ENCODE measurements at regions not wholly inside any gene's neighbourhood (a gene's known extent, or its start where the extent isn't known, plus 50 kb on each side); places are given as distances from the start of the nearest gene placed in this dataset.
"Not testable (repeated sequence)": the region's sequence is repeated elsewhere in the genome, so short reads cannot be mapped to it uniquely, and the experiment has no call there.

DNA sequence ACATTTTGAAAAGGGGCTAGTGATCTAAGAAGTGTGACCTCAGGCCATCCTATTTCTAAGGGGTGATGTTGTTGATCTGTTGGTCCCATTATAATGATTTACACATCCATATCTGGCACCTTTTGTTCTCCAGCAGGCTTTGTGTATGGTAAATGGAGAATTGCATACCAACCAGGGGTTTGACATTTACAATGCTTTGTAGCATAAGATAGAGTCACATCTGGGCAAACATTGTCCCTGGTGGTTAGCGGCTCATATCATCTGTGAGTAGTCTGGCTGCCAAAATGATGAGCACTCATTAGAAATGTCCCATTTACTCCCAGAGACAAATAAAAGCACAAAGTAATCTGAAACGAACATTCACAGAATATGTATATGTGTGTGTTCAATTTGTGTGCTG is 1775.5 kb upstream of the CELF4 start:
- no peak for DNase-seq (ENCODE audit: low read depth, low spot score)

DNA sequence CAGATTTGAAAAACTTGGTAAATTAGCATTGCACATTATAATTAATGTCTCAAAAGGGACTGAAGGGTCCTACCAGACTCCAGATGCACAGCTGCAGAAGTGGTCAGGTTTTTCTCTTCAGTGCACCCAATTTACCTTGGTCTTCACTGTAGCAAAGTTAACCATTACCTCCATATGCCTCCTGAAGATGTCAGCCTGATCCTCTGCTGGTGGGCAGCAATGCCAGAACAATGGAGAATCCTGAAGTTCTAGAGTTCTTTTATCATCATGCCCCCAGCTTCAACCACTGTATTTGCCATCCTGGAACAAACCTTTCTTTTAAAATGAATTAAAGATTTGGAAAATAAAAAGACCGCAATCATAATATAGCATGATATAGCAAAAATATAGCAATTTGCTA is 1774.8 kb upstream of the CELF4 start:
- DNase-seq (ENCODE audit: low read depth, low spot score), result no peak

DNA sequence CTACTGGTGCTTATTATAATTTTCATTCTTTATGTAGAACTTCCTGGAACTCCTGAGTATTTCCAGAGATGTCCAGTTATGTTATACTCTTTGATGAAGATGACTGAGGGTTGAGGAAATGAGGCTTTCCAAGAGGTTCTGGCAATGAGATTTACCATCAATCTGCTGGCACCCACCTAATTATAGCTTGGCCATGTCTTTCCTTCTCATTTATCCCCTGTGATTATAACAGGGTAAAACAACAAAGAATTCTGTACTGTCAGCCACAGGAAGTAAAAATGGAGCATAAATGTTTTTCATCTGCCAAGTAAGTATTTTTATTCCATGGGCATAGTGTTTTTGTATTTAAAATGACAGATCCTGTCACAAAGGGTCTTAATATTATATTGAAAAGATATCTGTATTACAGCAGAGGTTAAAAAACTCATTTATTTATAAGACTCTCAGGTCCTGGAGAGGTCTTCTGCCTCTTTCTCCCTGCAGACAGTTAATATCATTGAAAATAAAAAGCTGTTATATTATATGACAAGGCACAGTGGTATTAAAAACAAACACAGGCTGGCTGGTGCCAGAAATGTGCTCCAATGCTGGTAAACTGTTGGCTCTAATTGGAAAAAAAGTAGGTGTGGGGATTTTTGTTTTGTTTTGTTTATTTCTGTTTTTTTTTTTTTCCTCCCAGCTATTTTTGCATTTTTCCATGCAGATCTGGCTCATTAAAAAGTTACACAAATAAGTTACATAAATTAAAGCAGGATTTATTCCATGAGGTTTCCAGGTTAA is 1764.1 kb upstream of the CELF4 start:
- no peak for DNase-seq (ENCODE audit: low read depth, low spot score)

DNA sequence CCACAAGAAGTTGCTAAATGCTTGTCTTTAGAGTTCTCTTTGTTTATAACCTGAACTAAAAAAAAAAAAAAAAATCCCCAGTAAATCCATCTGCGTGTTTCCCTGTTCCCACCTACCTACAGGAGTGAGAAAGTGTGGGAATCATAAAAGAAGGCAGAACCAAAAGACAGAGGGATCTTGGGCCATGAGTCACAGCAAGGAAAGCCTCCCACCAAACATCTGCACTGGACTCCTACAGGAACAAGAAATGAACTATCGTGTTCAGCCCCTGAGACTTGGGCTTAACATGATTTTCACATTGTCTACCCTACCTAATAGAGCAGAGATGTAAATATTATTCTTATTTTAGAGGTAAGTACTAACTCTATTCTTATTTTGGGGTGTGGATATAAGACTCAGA is 1761.2 kb upstream of the CELF4 start:
- DNase-seq (ENCODE audit: low read depth, low spot score), result no peak

DNA sequence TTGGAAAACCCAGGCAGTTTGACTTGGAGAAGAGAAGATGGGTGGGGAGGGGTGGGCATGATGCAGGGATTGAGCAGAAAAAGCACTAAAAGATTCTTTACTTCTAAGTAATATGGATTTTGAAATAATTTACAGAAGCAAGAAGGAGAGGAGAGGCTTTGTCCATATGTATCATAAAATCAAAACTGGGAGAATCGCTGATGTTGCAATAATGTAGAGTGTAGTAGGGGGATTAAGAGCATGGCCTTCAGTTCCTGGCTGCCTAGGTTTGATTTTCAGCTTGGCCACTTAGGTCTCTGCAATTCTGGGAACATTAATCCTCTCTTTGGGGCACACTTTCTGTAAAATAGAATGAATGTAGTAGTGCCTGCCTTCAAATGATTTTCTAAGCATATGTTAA is 1760.4 kb upstream of the CELF4 start:
- DNase-seq (ENCODE audit: low read depth, low spot score), result no peak

DNA sequence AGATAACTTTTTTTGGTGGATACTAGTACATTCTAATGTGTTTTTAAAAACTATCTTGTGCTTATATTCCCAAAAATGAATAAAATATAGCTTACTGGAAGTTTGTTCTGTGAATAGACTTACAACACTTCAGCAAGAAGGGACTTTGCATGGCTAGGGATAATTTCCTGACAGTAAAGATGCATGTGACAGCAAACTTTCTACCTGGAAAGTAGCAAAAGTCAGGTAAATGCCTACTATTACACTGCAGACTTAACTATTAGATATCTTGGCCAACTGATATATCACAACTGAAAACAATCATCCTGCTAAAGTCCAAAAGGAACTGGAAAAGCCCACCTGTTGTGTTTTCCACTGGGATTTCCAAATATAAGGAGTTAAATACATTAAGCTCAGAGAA is 1753.5 kb upstream of the CELF4 start:
- DNase-seq (ENCODE audit: low read depth, low spot score), result no peak

DNA sequence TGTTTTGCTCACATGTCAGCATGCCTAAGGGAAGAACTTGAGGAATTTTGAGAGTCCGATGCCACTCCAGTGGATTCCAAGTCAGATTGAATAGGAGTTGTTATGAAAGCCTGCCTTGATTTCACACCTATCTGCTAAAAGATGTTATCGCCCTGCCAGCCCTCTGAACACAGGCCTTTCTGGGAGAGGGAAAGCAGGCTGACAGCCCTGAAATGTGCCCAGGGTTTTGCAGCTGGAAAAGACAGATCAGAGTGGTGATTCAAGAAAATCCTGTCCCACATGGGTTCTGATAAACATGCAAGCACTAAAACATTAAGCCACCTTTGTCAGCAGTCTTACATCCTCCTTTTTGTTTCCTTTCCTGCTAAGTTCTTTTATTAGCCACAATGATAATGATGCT is 1752.9 kb upstream of the CELF4 start:
- no peak for DNase-seq (ENCODE audit: low read depth, low spot score)

DNA sequence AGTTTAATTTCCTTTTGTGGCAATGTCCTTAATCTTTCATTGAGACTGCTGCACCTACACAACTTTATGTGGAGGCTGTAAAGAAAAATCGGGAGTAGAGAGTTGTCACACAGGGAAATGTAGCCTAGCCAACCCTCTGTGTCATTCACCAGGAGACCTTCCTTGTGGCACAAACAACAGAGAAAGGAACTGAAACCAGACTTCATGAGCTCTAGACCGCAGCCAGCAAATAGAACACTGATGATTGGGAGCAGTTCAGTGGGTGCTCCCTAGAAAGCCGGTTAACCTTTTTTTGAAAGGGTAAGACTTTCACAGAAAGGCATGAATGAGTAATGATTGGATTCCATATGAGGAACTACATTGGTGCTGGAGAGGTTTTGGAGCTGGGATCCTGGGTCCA is 1752.4 kb upstream of the CELF4 start:
- DNase-seq (ENCODE audit: low read depth, low spot score), result no peak

DNA sequence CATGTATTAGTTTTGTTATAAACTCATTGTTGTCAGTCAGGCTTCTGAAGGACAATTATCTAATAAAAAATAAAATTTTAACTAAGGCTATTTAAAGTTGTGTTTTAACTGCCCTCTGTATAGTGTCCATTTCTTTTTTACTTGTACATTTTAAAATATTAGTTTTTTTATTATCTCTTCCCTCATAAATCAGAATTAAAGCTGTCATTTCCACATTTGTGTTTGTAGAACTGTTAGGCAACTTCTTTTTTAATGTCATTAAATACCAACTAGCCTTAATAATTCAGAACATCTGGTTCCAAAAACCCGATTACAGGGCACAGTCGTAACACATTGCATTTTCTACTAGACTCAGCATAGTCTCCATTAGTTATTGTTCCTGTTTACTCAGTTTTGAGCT is 1749.0 kb upstream of the CELF4 start:
- DNase-seq (ENCODE audit: low read depth, low spot score), result no peak

DNA sequence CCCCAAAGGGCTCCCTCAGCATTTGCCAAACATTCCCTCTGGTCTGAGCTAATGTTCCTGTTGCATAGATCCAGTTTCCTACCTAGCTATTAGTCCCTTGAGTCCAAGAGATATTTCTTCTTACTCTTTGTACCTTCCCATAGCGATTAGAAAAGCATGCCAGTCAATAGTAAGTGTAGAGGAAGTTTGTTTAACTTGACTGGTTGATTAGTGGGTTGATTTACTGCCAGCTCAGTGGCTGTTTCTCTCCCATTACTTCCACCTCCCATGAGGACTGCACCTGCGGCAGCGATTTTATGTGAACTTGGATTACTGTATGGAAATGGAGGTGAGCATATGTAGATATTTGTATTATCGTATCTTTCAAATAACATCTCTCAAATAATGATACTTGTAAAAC is 1748.4 kb upstream of the CELF4 start:
- DNase-seq (ENCODE audit: low read depth, low spot score), result no peak

DNA sequence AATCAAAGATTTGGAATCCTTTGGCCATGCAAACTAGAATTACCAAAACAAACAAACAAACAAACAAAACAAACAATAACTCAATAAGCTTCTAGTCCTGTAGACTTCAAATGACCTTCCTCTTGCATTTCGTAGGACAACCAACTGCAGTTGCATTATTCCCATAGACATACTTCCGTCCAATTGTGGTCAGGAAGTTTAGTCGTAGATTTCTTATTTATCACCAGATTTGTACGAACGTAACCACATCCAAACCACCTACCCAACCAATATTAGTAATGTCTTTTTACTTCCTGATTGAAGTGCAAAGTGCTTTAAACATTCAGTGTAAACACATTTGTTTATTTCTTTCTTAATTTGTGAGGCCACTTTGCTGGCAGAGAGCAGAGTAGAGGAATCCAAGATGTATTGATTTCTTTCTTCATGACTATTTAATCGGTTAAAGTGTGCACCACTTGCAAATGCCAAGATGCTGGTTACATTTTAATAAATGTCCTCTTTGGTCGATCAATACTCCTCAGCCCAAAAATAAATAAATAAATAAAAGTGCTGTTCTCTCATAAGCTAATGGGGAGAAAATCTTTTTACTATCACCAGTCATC is 1745.6 kb upstream of the CELF4 start:
- DNase-seq (ENCODE audit: low read depth, low spot score), result no peak

DNA sequence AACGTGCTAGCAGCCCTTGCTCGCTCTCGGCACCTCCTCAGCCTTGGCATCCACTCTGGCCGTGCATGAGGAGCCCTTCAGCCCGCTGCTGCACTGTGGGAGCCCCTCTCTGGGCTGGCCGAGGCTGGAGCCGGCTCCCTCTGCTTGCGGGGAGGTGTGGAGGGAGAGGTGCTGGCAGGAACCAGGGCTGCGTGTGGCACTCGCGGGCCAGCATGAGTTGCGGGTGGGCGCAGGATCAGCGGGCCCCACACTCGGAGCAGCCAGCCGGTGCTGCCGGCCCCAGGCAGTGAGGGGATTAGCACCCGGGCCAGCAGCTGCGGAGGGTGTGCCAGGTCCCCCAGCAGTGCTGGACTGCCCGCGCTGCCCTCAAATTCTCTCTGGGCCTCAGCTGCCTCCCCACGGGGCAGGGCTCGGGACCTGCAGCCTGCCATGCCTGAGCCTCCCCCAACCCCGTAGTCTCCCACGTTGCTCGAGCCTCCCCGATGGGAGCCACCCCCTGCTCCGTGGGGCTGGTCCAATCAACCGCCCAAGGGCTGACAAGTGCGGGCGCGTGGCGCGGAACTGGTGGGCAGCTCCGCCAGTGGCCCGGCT is 1743.4 kb upstream of the CELF4 start:
- not testable (repeated sequence) for DNase-seq (ENCODE audit: low read depth, low spot score)

DNA sequence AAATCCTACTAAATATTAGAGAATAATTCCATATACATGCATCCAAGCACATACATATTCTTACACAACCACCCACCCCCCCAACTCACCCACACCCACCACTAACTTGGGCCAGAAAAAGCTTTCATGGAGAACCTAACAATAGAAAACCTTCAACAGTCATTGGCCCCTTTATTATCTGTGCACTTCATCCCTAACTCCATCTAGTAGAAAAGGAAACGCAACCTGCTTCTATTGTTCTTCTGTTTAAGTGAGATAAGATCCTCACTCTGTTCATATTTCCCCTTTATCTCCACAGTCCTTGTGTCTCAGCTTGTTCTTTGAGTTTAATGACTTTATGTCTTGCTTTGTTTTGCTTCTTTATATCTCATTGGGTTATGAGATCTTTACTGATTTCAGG is 1740.2 kb upstream of the CELF4 start:
- no peak for DNase-seq (ENCODE audit: low read depth, low spot score)

DNA sequence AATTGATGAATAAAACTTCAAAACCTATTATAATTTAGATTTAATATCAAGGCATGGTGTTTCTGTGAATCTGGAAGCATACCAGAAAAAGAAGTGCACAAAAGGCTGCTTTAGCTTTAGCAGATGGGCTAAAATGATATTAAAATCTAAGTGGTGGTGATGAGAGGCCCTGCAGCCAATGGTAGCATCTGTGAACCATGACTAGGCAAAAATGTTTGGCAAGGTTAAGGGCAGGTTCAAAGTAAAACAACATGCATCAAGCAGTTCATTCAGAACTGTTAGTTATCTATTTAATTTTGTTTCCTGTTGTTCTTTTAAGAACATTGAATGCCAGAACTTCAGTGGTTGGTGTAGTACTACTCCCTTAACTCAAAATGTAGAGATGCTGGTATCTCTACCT is 1736.9 kb upstream of the CELF4 start:
- no peak for DNase-seq (ENCODE audit: low read depth, low spot score)

DNA sequence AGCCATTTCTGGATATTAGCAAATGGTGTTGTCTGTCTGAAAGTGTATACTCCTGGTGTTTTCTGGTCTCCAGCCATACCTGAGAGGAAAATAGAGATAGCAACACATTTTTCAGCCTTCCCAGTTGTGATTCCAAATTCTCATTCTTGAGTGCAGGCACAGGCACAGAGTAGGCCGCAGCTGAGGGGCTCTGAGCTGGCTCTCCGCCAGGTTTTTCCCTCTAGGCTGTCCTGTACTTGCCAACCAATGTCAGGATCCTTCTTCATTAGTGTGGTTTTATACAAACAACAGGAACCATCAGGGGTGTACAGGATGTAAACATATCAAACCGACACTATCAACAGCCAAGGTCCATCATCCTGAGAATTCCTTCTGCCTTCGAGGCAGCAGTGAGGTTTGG is 1733.6 kb upstream of the CELF4 start:
- DNase-seq (ENCODE audit: low read depth, low spot score), result no peak

DNA sequence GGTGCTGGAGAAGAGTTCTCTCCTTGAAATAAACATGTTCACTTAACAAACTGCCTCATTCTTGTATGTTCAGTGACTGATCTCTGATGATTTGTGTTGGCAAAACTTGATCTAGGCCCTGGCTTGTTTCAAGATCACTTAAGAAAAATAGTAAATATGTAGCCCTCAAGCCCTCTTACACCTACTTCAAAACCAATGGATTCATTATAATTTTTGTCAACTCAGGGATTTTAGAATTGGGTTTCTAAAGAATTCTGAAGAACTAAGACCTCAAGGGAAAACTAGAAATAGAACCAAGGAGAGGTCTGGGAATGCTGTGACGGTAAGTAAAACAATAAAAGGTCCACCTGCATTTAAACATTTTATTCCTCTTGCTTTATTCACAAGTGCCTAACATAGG is 1731.6 kb upstream of the CELF4 start:
- DNase-seq (ENCODE audit: low read depth, low spot score), result no peak

DNA sequence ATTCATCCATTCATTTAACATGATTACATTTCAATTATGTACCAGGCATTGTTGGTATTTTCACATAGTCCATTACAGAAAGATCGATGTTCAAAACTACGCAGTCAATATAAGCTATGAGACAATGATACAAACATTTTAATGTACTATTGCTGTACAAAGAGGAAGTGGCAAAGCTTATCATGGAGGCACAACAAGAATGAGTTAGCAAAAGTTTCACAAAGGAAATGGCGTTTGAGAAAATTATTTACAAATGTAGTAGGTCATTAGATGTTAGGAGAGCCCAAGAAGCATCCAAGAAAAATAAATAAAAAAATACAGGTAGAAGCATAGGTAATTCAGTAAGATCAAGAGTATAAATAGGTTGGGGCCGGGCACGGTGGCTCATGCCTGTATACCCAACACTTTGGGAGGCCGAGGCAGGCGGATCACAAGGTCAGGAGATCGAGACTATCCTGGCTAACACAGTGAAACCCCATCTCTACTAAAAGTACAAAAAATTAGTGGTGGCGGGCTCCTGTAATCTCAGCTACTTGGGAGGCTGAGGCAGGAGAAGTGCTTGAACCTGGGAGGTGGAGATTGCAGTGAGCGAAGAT is 1730.8 kb upstream of the CELF4 start:
- no peak for DNase-seq (ENCODE audit: low read depth, low spot score)

DNA sequence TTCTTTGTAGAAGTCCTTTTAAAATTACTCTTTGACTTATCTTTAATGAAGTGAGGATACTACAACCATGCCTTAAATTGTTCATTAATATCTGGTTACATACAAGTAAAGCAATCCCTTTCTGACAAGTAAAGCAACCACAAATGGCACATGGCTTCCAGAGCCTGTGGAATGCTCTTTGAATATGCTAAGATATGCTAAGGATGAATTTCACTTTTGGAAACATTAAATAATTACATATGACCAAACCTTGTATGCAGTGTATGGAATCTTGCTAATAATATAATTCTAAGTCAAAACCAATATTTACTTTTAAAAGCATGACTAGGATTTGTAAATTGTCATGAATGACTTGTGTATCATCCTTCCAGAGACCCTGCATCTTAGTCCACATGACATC is 1711.2 kb upstream of the CELF4 start:
- no peak for DNase-seq (ENCODE audit: low read depth, low spot score)

DNA sequence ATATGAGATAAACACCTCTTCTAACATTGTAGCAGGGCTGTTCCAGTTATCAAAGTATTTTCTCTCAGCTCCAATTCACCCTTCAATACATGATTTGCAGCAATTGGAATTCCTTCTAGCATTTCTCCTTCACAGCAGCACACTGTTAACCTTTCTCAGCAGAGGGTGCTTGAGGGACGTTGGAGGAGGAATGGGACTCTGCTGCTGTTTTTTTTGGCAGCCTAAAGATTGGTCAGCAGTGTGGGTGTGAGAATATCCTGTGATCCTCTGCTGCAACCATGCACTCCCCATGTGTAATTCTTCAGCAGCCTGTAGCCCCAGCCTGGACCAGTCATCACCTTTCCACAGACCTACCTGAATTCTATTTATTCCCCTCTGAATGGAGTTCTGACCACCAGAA is 1708.9 kb upstream of the CELF4 start:
- no peak for DNase-seq (ENCODE audit: low read depth, low spot score)

DNA sequence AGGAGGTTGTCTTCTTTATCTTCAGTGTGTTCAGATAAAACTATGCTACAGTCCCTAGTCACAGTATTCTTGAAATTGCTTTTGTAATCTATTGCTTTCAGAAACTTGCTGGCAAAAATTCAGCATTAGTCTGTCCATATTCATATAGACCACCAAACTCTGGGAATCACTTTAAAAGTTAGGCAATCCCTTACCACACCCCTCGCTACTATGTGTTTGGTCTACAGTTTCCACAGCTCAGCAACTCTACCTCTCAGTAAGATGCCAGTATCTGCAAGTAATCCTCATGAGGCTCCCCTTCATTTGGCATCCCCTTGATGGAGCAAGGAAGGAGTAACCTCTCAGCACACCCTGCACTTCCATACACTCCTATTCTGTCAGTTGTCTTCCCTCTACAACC is 1706.6 kb upstream of the CELF4 start:
- no peak for DNase-seq (ENCODE audit: low read depth, low spot score)

DNA sequence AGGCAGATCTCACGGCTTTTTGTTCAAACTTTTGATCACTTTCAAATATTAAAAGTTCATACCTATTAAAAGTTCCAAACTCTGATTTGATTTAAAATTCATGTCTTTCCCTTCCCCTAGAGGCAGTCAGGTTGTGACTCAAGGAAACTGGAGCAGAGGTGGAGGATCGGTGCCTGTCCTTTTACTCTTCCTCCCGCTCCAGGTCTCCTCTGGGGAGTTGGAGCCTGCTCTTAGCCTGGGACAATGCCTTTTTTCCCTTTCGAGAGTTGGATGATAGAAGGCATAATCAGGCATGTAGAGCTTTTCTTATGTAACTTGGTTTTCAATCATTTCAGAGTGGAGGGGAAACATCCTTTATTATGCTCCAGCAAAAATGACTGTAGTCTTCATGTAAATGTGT is 1706.1 kb upstream of the CELF4 start:
- DNase-seq (ENCODE audit: low read depth, low spot score), result no peak

DNA sequence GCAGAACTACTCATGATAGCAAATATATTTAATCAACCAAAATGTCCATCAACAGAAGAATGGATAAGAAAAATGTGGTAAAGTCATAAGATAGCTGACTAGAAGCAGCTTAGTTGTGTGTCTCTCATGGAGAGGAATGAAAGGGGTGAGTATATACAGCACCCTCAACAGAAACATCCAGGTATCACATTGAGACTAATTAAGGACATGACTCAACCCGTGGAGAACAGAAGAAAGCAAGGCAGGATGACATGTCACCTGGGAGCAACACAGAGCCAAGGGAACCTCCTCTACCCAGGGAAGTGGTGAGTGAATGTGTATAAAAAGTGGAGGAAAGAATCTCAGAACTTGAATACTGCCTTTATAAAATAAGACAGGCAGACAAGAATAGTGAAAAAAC is 1695.0 kb upstream of the CELF4 start:
- DNase-seq (ENCODE audit: low read depth, low spot score), result no peak

DNA sequence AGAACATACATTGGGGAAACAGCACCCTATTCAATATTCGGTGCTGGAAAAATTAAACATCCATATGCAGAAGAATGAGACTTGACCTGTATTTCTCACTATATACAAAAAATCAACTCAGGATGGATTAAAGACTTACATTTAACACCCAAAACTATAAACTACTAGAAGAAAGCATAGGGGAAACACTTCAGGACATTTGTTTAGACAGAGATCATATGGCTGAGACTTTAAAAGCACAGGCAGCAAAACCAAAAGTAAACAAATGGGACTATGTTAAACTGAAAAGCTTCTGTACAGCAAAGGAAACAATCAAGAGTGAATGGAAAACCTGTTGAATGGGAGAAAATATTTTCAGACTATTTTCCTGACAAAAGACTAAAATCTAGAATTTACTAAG is 1694.1 kb upstream of the CELF4 start:
- DNase-seq (ENCODE audit: low read depth, low spot score), result no peak
